GM18517 (cell line): ENCODE measurements at regions not wholly inside any gene's neighbourhood (a gene's known extent, or its start where the extent isn't known, plus 50 kb on each side); places are given as distances from the start of the nearest gene placed in this dataset.

ENCODE experiments used
- ATAC-seq: cut with Tn5 transposase; IDR thresholded peaks from one replicate; pipeline ENCODE4 v1.9.1; 2021; ENCODE audit warnings: mild to moderate bottlenecking, moderate library complexity; ENCODE audit not compliant: unreplicated experiment

DNA sequence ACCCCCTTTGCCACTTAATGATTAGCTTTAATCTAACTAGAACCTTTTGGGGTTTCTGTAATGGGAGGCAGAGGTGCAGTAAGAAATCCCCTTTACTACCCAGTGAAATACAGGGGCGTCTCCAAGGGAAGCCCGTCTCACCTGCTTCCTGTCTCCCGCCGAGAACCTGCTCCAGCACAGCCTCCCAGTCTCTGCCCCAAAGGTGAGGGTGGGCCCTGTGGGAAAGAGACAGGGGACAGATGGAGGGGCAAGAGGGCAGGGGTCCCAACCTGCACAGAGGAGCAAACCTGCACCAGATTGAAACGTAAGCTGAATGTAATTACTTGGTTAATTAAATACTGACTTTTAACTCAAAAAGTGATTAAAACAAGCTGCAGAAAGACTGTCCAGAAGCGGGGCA is 474.2 kb upstream of the SULF2 start:
- no peak for ATAC-seq

DNA sequence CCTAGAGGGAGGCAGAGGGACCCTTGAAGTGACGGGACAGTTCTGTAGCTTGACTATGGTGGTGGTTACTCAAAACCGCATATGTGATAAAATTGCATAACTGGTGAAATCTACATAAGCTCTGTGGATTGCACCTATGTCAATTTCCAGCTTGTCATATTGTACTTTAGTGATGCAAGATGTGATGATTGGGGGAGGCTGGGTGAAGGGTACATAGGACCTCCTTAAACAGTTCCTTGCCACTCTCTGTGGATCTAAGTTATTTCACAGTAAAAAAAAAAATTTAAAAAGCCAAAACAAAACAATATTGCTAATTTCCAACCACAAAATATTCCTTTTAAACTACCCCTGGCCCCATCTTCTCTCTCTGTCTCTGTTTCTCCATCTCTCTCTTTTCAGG is 472.6 kb upstream of the SULF2 start:
- ATAC-seq, result no peak

DNA sequence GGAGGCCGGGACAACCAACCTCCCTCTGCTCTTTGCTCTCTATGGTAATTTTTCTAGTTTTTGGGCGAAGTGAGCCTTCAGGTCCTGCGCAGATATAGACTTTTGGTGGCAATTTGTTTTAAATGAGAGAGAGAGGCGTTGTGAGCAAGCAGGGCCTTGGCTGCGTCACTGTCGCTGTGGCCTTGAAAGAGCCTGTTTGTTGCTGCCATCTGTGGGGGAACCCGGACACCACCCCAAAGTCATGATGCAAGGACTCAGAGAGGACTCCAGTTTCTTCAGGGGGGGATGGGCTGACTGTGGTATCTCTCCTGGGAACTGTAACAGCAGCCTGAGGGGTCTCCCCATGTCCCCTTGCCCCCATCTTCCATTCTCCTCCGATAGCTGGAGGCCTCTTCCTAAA is 462.7 kb upstream of the SULF2 start:
- ATAC-seq, result no peak

DNA sequence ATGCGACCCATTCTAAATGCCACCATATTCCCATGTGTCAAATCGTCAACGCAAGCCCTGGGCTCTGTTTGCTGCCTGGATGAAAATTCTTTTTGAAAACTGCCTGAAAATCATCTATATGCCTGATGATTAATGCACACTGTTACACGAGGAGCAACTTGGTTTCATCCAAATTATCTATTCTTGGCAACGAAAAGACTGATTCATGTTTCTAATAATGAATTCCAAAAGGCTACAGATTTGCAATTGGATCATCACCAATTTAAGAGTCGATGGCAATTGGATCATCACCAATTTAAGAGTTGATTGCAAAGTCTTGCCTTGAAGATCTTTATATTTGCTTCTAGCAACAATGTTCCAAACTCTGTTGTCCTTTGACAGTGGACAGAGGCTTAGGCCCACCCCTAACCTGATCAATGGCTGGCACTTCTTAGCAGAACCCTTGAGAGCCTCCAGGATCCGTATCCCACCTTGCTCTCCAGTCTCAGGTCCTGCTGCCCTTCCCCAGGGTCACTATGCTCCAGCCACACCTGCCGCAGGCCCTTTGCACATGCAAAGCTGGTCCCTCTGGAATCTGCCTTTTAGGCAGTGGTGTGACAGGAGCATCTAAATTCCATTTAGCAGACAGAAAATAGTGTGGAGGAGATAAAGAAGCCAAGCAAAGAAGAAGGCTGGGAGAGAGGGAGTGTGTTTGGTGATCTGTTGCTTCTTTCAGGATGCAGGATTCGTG is 460.9 kb upstream of the SULF2 start:
- ATAC-seq, result no peak

DNA sequence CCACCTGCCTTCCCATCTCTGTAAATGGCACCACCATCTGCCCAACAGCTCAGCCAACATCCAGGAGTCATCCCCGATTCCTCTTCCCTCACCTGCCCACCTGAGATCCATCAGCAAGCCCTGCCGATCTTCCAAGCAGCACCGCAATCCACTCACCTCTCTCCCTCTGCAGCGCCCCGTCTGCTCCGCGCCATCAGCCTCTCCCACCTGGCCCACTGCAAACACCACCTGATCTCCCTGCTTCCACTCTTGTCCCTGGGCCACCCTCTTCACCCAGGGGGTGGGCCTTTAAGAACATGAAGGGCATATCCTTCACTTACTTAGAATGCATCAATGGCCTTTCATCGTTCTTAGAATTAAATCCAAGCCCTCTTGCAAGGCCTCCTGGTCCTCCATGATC is 457.3 kb upstream of the SULF2 start:
- no peak for ATAC-seq

DNA sequence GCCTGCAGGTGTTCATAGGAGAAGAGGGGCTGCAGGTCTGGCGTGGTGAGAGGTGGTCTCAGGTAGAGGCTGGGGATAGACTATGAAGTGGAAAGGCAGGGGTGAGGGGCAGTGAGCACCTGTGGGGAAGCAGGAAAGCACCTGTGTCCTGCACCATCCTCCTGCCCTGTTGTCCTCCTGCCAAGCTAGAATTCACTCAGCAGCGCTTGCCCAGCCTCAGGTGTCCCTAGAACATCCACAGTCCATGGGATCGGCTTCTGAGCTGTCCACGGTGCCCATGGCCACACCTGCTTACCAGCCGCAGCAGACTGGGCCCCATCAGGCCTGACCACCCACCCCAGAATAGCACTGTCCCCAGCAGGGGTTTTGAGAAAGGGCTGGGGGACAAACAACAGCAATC is 456.2 kb upstream of the SULF2 start:
- no peak for ATAC-seq

DNA sequence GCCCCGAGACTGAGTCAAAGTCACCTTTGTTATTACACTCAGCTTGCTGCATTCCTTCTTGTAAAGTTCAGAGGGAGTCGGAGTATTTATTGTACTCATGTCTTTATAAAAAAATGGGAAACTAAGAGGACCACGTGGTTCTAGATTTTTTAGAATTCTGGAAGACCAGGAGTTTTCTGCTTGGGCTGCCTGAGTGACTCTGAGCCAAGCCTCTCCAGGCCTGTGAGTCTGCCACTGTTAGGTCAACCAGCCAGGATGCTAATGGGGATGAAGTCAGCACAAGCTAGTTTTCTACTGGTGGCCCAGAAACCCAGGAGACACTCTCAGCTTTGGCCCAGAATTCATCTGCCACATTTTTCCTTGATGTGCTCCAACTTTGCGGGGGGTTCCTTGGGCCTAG is 453.5 kb upstream of the SULF2 start:
- no peak for ATAC-seq

DNA sequence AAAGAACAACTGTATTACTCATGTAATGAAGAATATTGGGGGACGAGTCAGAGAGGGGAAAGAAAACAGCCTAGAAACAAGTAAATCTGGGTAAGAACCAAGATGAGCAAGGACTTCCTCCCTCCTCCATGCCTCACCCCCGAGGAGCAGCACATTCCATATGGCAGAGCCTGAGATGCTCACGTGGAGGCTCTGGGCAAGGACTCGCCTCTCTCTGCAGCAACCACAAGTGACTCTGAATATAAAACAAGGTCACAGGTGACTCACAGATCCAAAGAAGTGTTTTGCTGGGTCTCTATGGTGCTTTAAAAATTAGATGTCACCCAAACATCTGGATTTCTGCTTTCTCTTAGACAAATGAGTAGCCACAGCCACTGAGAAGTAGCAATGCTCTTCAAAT is 453.0 kb upstream of the SULF2 start:
- ATAC-seq, result no peak

DNA sequence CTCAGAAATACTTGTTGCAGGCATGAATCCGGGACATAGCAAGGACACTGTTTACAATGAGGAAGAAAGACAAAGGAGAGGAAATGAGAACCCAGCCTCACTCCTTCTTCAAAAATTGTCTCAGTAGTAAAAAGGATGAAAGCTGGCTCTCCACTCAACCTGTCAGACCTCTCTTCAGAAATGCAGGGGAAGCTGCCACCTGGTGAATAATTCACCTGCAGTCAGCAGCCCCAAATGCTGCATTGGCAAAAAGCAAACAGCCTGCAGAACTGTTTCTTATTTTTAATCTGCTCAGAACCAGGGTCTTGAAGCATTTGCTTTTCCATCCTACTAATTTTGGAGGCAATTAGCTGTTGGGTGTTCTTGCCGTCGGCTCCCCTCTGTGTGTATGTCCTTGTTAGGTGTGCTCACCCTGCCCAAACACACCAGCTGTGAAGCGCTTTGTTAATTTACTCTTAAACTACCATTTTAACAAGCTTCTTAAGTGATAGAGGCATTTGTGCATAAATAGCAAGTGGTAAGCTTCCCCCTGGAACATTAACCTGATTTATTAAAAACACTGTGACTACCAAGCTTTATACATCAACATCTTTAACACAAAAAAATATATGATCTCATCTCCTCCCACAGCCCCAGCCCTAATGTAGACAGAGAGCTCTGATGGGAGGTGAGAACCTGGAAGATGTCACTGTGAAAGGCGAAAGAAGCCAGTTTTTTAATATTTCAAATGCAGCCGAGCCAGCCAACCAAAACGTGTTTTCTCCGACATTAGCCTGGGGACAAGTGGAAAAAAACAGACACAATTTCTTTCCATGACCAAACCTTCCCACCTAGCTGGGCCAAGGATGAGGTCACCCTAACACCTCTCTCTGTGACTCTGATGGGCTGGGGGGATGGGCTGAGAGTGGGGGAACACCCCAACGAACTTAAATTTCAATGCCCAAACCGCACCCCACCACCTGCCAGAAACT is 451.0 kb upstream of the SULF2 start:
- ATAC-seq, result no peak

DNA sequence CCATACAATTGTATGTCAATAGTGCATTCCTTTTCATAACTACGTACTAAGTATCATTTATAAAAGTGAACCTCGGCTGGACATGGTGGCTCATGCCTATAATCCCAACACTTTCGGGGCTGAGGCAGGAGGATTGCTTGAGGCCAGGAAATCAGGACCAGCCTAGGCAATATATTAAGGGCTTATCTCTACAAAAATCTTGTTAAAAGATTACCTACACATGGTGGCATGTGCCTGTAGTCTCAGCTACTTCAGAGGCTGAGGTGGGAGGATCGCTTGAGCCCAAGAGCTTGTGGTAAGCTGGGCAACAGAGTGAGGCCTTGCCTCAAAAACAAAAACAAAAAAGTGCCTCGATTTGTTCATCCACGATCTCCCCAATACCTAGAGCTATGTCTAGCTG is 449.7 kb upstream of the SULF2 start:
- ATAC-seq, result no peak

DNA sequence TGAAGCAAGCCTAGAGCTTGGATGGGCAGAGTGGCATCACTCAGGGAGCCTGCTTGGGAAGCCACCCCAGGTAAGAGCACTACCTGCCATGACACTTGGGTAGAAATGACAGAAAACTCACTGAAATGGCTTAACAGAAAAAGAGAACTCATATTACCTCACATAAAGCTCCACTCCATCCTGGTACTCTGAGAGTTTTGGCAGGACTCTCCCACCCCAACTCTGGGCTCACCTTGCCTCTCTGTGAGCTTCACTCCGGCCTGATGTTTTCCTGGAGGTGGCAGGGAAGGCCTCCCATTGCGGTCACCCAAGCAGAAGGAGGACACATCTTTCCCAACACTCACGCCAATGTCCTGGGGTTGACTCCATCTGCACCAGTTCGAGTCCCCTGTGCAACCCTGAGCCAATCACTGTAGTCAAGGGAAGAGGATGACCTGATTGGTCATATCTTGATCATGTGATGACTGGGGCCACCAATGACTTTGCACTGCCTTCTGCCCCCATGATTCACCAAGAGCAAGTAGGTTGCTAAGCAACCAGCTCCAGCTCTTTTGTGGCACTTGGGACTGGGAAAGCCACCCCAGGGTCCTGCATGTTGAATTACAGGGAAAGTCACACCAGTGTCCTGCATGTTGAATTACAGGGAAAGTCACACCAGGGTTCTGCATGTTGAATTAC is 446.1 kb upstream of the SULF2 start:
- ATAC-seq, result no peak

DNA sequence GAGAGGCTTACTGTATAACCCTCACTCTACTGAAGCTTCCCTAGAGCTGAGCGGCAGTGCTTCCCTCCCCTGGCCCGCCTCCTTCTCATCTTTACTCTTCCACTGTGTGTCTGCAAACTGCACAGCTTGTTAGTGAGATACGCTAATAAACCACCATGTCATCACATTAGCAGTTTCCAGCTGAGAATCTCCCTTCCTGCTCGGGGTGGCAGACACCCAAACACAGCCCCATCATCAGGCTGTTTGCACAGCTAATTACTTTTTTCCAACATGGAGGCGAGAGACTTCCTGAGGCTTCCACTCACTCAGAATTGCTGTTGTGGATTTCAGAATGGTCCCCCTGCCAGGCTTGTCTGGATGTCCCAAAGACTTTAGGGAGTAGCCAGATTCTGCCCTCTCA is 444.9 kb upstream of the SULF2 start:
- no peak for ATAC-seq

DNA sequence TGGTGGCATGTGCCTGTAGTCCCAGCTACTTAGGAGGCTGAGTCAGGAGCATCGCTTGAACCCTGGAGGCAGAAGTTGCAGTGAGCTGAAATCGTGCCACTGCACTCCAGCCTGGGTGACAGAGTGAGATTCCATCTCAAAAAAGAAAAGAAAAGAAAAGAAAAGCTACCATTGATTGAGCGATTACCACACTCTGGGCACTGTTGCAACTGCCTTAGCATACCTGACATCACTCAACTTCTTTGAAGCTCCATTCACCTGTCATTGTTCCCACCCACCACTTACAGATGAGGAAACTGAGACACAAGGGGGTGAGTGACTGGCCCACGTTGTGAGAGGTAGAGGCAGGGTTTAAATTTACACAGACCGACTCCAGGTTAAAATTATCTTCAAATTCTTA is 442.1 kb upstream of the SULF2 start:
- no peak for ATAC-seq

DNA sequence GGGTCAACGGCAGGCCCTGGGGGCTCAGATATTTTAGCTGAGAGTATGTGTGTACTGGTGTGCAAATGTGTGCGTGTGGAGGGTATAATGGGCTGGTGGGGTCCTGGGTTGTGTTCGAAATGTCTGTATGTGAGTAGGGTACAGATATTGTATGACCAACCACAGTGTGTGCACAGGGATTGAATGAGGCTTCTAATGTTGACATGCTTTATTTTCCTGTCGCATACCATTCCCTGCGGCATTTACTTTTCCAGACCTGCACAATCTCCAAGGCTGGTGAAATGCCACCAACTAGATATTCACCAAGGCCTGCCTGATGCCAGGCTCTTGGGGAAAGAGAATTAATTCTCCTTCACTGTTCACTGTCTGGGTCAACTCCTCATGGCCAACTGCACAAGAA is 441.4 kb upstream of the SULF2 start:
- no peak for ATAC-seq

DNA sequence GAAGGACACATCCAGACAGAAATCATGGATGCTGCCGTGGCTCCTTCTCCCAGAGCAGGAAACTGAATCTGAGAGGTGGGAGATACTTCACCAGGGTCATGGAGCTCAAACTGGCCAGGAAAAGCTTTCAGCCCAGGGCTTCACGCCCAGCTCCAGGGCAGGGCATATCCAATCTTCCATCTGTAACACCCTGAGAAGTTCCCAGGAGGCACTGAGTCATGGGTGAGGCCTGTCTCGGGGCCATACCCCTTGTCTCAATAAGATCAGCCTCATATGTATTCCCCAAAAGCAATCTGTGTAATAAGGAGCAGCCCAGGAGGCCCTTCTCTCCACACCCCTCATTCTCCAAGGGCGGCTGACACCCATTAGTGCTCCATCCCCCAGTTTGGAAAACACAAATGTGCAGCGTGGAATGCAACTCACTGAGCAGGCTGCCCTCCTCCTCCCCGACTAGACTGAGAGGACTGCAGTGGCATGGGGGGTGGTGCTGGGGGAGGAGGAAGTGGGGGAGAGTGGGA is 439.3 kb upstream of the SULF2 start:
- no peak for ATAC-seq

DNA sequence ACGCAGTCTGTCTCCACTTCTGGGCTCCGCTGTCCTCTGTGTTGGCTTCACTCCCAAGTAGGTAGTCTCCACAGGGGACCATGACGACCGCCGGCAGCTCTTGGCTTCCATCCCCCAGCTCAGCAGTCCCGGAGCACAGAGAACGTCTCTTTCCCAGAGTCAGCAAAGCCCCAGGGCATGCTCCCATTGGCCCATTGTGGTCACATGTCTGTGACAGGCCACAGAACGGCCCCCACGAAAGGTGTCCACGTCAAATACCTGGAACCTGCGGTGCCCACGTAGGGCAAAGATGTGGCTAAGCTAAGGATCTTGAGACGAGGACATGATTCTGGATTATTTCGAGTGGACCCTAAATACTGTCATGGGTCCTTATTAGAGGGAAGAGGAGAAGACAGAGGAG is 438.4 kb upstream of the SULF2 start:
- ATAC-seq, result no peak

DNA sequence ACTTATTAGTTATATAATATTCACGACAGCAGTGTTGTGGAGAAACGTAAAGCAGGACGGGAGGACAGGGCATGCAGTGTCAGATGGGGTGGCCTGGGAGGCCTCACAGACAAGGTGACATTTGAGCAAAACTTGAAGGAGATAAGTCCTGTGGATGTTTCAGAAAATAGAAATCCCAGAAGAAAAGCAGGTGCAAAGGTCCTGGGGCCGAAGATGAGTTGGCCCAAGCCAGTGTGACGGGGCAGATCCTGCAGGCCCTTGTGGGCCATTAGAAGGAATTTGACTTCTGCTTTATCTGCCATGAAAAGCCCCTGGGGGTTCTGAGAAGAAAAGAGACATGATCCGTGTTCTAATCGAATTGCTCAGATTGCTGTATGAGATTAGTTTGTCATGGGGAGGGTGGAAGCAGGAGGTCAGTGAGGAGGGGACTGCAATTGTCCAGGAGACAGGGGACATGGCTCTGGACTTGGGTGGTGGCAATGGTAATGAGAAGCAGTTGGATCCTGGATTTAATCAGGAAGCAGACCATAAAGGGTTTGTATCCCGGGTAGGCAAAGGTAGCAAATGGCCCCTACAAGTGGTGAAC is 437.4 kb upstream of the SULF2 start:
- ATAC-seq, result no peak

DNA sequence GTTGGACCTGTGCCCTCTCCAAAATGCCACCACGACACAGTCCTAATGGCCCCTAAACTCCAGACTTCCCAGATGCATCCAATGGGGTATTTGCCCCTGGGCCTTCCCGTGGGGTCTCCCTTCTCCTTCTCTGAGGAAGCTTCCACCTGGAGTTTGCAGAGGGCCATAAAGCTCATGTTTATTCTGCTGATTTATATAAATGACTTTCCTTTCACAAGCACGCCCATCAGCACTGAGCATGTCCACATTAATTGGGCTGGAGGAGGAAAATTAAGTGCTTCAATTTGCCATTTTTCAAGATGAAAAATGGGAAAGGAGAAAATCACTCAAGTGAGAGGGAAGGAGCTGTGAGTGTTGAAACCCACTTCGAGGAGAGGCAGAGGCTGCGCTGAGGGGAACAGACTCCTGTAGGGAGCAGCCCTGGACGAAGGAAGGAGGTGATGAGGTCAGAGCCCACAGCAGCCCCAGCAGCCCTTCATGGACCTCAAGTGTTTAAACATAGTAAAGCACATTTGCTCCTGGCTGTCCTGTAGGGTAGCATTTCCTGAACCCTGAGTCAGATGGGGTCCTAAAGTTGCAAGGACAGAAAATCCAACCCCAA is 434.9 kb upstream of the SULF2 start:
- no peak for ATAC-seq

DNA sequence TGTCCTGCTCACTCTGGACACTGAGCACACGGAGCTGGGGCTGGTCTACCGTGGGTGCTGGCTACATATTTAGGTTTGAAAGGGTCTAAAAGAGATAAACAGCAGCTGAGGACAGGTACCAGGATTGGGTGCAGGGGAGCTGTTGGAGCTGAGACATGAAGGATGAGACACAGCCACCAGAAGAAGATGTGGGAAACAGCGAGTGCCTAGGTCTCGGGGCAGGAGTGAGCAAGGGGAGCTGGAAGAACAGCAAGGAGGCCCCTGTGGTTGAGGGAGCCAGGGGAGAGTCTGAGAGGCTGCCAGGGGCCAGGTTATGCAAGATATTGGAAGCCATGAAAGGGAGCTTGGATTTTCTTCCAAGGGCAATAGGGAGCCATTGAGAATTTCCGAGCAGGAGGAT is 434.0 kb upstream of the SULF2 start:
- no peak for ATAC-seq

DNA sequence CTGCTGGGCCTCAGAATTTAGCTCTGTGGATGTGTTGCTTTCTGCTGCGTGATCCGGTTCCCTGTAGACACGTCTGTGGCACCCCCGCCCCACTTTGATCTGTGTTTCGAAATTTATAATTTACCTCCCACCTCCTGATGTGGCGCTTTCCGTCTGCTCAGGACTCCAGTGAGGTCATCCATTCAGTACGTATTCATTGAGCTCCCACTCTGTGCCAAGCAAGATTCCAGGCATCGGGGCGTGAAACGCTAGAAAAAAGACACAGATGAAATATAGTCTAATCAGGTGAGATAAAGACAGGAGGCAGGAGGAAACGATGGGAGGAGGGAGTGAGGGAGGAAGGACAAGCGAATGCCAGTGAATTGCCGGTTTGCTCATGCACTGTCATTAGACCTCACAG is 431.9 kb upstream of the SULF2 start:
- ATAC-seq, result no peak

DNA sequence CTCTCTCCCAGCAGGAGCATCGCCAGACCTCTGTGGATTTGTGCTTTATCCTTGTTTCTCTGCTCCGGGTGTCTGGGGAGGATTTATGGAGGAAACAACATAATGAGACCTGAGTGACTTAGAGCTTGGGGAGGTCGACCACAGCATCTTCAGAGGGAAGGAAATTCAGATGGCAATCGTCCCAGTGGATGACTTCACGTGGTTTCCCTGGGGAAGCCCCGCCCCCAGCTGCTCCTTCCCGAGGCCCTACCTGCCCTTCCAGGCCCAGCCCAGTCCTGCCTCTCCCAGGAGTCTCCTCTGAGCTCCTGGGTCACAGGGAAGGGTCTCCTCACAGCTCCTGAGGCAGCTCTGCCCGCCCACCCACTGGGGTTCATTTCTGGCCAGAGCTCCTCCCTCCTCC is 430.3 kb upstream of the SULF2 start:
- ATAC-seq, result no peak
